Stimulated activated CD4-positive, alpha-beta T cell treated with anti-CD3 and anti-CD28 coated beads, TNF-alpha, amount 100 ng/mL, for 1 hour (primary cell): ENCODE measurements at regions not wholly inside any gene's neighbourhood (a gene's known extent, or its start where the extent isn't known, plus 50 kb on each side); places are given as distances from the start of the nearest gene placed in this dataset.

Source experiments
- DNase-seq, 3 donors: peaks; one replicate each; pipeline ENCODE4 v3.0.0-alpha.2; 2020; ENCODE audit warnings: low read depth in 3 of 3, low spot score in 1 of 3

DNA sequence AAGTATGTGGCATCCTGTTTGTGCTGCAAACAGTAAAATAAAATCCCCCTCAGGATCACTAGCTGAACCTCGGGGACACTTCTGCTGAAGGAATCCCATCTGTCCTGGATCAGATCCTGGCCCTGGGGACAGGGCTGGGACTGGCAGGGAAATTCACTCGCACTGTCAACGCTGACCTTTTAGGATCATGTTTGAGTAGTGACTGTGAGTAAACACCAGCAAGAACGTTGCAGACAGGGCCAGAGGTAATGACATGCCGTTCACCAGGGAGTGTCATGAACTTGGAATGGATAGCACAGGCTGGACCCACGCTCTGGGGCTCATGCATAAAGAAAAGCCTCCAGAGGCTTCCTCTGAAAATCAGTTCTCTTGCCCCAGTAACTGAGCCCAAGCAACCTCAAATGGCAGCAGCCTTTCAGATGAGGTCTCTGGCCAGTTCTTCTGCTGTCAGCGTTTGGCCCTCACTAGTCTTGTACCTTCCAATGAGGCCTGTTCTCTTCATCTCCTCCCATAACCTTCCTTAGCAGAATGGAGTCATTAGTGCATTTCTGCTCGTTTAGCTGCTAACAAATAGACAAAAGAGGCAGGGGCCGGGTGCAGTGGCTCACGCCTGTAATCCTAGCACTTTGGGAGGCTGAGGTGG is 51.0 kb upstream of the BARX2 start:
- no peak for DNase-seq

DNA sequence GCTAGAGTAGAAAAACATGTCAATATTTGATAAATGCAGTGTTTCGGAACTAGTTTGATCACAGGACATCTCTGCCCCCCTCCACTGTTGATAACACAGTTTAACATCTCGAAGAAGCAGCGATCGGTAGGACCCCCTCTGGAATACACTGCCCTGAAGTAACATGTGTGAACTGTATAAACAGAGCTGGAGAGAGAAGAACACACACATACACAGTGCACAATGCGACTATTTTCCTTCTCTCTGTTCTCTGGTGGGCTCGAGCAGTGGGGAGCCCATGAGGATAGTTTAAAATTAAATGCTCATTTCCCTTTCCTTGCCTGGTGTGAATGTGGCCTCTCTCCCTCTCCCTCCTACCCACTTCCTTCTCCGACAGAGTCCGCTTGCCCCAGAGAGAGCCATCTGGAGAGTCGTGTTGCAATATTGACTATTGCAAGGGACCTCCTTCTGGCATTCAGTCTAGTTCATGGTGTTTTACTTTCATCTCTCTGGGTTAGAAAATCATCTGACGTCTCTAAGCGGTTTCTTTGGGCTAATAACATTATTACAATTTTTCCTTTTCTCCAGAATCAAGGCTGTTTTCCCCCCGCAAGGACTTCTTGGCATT is 51.6 kb upstream of the BARX2 start:
- DNase-seq: no peak

DNA sequence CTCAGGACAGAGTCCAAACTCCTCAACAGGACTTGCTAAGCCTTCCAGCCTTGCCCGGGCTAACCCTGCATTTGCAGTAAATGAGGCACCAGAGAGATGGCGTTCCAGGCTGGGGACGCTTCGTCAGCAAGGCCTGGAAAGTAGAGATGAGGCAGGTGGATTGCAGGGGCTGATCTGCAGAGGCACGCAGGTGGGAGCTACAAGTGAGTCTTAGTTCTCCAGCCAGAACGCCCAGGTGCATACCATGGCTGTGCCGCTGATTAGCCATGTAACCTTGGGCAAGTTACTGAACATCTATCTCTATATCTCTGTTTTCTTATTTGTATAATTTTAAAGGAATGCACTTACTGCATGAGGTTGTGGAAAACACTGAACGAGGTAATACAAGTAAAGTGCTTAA is 52.7 kb upstream of the BARX2 start:
- DNase-seq: no peak

DNA sequence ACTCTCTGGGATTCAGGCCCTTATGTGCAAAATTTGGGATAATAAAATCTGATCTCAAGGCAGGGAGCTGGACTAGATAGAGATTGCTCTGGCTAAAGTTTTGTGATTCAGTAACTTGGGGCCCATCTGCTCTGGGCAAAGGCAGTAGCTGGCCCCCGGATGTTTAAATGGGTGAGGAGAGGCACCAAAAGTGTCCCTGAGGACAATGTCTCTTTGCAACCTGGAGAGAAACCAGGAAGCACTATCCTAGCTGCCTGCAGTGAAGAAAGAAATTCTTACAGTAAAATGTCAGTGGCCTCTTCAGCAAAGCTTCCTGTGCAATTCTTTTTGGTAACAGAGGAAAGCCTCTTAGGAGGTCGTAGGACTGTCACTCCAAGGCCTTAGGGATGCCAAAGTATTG is 54.6 kb upstream of the BARX2 start:
- DNase-seq: no peak

DNA sequence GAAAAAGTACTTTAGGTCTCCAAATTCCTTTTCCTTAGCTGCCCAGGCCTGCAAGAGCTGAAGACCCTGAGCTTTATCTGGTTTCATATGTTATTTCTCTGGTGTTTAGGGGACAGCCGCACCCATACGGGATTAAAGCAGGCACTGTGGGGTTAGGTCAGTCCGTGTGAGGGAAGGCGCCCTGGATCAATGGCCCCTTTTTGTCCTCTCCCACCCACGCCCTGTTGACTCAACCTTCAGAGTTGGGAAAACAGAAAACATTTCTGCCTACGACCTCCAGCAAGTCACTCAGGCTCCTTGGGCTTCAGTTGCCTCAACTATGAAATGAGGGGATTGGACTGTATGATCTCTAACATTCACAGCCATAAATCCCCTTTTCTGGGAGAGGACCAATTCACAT is 55.2 kb upstream of the BARX2 start:
- no peak for DNase-seq

DNA sequence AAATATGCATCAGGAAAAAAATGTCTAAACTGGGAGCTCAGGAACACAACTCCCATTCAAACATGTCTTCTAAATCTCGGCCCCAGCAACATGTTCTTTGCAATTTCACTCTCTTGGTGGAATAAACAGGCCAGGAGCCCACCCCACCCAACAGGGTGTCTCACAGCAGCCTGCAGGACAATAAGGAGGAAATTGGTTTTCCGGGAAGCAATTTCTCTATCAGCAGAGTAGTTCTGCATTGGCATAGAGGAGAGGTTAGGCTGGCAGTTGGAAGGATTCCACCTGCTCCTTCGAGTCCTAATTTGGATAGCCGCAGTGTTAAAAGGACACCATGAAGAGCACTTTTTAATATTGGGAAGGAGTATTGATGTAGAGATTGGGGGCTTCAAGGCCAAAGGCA is 55.9 kb upstream of the BARX2 start:
- DNase-seq: no peak

DNA sequence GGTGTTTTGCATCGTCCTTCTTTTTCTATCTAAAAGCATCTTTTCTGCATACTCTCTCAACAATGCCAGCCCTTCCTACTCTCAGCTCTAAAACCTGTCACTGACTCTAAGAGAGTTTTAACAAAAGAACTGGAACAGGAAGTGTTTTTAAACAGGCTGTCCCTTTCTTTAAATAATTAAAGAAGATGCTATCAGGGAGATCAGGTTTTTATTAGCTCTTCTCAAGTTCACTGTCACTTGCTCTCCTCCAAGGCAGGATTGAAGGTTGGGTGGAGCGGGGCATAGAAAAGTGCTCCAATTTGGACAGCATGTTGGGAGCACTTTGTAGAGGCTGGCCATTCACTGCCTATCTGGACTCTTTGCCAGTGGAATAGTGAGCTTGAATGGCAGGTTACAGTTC is 56.4 kb upstream of the BARX2 start:
- no peak for DNase-seq

DNA sequence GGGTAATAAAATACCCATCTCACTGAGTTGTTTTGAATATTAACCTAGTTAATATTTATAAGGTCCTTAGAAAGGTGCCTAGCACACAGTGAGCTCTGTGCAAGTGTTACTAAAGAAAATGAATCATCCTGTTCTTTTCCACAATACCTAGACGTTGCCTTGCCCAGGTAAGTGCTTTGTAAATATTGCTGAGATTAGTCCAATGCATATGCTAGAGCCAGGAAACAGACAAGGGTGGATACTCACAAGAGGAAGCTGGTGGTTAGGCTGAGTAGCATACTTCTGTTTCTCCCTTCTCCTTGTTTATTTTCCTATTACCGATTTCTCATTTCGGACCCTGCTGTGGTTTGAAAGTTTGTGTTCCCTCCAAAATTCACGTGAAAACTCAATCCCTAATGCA is 58.1 kb upstream of the BARX2 start:
- no peak for DNase-seq

DNA sequence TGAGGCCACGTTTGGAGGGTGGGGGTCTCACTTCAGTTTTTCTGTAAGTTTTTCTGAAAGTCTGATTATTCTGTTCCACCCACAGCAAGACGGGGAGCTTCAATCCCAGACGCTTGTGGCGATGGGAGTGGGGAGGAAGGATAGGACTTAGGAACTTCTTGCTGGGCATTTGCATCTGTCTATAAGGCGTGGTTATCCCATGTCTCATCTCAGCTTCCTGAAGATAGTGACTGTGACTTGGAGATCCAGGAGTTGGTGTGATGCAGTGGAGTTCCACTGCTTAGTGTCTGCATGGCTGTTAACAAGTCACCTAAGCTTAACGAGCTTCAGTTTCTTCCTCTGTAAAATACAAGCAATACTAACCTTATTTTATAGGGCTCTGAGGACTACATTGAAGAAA is 58.9 kb upstream of the BARX2 start:
- no peak for DNase-seq

DNA sequence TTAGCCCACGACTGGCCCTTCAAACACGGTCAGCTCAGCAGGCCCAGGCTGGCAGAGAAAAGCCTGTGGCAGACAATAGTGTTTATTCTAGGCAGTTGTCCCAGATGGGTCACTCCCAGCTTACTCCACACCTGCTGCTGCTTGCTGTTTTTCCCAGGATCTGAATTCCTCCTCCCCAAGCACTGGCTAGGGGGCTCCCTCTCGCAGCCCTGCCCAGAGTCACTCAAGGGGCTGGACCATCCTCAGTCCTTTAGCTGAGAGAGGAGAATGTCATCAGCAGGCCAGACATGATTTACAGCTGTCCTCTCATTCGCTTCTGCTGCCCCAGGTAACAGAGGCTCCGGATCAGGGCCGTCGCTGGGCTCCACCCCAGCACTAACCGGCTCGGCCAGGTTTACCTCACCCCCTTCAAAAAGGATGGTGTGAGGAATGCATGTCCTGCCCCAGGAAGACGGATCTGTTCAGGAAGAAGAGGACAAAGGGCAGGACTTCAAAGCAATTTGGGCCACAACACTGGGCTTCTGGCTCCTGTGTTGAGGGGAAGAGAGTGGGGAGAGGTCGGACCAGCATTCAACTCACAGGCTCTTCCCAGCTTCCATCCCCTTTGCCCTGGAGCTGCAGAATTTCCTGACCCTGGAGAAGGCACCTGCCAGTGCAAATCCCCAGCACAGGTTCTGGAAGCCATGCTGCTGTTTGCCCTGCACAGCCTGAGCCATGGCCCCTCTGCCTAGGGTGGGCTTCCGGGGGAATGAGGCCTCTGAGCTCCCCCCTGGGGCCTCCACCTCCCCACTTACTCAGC is 59.7 kb upstream of the BARX2 start:
- DNase-seq: no peak

DNA sequence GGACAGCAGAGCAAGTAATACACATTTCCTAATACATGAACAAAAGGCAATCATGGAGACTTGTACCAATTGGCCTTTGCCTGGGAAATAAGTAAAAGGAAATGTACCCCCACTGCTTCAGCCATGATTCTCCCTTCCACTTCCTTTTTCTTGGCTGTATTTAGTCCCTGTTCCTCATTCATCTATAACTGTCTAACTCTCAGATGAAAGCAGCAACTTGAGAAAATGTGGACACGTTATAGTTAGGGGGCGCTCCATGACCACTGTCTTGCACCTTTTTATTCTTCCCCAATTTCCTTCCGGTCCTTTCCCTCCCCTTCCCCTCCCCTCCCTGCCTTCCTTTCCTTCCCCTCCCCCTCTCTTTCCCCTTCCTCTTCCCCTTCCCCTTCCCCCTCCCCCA is 61.3 kb upstream of the BARX2 start:
- no peak for DNase-seq

DNA sequence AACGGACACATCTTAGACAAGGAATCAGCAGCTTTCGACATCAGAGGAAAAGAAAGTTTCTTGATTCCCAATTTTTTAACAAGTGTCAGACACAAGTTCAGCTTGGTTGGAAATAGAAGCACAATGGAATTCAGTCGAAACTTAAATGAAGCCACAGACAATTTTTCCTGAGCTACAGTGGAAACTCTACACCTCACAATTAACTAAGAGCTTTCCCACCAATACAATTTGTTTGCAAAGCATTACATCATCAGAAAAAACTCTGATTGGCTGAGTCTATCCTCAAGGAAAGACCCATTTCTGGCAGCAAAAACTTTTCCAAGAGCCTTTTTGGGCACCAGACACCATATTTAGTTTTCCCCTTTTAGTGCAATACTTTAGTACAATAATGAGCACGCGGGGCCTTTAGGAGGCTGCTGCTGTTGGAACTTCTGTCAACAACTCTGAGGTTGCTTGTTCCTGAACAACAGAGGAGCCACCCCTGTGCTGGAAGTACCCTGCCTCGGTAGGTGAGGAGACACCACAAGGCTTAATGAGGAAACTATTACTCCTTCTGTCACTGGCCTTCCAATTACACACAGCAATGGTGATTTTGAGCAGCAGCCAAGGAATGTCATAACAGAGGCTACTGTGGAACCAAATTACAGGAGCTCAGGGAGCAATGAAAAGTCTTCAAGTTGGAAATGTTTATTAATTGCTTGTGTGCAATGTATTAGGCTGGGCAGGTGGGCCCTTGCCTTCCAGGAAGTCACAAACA is 61.9 kb upstream of the BARX2 start:
- no peak for DNase-seq

DNA sequence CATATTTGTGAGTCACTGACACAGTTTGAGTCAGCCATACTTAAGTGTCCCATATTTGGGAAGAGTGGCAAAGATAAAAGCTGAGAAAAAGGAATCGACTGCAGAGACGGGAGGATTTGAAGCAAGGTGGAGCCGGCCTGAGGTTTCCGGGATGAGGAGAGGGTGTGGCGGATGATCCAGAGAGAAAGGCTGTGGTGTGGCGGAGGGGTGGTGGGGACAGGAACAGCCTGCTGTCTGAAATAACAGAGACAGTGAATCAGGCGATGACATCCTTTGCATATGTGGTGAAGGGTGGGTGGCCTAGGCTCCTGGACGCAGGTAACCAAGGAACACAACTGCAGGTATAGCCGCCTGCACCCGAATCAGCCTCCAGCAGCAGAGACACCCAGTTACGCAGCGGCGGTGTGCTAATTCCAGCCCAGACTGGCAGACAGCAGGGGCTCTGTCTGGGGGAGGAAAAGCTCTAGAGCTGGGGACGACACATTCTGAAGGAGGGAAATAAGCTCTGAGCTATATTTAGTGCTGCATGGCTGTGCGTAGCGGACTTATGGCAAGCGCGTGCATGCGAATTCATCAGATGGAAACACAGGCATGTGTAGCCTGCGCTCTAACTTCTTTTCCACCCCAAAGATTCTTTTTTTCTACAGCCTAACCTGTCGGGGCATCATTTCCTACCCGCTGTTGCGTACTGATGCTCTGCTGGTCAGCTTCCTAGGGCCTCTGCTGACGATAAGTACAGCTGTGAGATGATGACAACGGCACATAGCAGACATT is 62.7 kb upstream of the BARX2 start:
- no peak for DNase-seq

DNA sequence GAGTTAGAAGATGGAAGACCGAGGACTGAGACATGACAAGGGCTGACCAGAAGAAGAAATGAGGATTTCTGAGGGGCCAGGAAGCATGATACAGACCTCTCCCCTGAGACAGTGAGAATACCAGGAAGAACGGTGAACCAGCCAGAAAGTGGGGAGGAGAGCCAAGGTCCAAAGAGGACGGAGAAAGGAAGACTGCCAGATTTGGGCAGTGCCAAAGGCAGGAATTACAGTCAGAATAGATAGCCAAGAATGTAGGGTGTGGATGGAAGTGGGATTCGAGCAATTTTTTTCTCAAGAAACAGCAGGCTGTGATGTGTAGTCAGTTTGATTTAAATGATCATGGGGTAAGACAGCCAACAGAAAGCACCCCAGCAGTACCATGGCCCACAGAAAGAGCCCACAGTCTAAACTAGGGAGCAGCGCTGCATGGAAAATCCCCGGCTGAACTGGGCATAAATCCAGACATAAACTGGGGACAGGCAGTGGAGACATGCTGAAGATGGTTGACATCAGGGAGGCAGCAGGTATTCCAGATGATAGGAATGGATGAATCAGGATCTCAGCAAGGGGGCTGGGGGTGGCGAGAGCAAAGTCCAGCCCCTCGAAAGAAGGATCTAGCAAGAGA is 67.3 kb upstream of the BARX2 start:
- DNase-seq: no peak

DNA sequence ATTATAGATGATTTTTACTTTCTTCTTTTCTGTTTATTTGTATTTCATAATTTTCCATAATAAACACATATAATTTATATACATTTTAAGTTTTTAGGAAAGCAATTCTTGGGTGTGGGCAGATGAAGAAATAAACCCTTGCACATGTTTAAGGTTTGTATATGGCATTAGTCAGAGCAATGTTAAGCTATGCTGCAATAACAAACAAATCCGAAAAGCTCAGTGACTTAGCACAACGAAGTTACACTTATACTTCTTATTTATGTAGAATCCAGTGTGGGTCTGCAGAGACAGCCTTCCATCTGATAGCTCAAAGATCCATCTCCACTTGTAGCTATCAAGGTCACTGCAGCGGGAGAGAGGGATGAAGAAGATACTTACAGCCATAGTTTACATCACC is 68.5 kb upstream of the BARX2 start:
- DNase-seq: no peak

DNA sequence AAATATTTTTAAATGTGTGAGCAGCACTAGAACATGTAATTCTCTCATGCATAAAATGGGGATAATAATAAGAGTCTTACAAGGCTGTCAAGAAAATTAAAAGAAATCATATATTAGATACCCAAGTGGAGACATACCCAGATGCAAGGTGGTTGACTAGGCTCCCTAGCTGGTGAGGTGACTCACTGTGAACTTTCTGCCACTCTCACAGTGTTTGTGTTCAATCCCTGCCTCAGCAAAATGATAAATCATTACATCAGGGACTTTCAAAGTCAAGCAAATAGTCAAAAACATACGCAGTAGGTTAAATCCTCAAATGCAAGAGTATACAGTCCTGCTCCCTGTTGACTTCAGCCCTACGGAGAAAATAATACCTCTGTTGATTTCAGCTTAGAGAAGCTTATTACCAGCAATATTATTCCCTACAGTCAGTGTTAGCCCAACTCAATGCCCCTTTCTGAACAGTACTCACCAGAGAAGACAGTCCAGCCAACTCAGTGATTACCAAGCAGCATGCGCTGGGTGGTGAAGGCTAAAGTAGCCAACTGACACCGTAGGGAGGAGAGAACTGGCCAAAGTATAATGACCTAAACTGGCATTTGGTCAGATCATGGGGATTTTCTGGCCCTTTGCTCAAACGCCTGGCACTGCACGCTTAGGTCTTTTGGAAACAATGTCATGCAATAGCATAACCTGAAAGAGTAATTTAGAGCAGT is 73.1 kb upstream of the BARX2 start:
- no peak for DNase-seq

DNA sequence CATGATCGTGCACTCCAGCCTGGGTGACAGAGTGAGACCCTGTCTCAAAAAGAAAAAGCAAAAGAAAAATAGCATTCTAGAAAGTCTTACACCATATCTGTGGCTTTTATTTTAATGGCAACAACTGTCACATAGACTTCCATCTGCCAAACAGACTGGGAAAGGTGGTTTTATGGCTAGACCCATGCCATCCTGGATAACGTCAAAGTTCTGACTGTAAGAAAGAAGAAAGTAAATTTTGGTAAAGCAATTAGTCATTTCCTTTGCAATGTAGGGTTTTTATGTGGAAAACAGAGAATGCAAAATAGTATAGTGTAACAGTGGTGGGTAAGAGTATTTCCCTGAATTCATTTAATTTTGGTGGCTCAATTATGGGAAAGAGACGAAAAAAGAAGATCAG is 75.5 kb upstream of the BARX2 start:
- no peak for DNase-seq

DNA sequence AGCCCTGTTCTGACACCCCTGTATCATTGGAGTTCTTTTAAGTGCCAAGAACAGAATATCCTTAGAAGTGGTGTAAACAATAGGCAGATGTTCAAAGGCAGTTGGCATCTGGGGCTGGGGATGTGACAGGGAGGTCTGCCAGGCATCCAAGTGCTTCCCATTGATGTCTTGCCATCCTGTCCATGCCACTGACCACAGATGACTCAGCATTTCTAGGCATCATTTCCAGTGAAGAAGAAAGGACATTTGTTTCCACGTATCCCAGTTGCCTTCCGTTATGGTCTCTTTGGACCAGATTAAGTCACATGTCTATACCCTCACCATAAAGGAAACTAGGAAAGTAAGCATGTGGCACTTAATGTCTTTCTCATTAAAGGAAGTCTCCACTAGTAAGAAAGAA is 76.7 kb upstream of the BARX2 start:
- no peak for DNase-seq

DNA sequence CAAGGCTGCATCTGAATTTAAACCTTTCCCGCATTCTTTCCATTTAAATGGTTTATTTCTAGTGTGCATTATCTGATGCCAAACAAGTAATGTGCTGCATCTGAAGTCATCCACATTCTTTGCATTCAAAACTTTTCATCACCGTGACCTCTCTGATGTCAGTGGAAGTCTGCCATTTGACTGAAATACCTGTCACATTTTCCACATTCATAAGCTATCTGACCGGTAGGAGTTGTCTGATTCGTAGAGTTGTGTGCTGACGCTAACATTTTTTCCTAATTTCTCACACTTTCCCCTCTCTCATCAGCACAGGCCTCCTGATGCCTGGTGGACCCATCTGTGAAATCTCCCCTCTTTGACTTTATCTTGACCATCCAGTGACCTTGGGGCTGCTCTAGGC is 79.9 kb upstream of the BARX2 start:
- DNase-seq: no peak

DNA sequence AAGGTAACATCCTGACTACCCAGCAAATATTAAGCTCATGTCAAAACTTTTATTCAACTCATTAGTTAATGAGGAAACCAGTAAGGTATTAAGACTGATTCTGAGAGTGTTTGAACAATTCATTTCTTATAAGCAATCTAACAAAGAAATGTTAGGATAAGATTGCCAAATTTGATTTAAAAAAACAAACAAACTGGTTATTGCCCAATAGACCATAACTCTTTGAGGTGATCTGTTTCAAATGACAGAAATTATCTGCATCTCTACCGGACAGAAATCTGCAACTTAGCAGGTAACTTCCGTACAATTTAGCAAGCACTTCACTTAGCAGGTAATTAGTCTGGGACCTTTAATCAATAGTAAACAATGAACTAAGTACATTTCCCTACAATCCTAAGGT is 82.9 kb upstream of the BARX2 start:
- DNase-seq: no peak
